NCI-H2196 treated with DMSO at 0.1 percent for 48 hours (cell line): ENCODE measurements at regions not wholly inside any gene's neighbourhood (a gene's known extent, or its start where the extent isn't known, plus 50 kb on each side); places are given as distances from the start of the nearest gene placed in this dataset.

ENCODE experiments used
- DNase-seq: peaks from one replicate; lab custom pipeline; 2025; ENCODE audit not compliant: unreplicated experiment; lab: John Stamatoyannopoulos, UW

DNA sequence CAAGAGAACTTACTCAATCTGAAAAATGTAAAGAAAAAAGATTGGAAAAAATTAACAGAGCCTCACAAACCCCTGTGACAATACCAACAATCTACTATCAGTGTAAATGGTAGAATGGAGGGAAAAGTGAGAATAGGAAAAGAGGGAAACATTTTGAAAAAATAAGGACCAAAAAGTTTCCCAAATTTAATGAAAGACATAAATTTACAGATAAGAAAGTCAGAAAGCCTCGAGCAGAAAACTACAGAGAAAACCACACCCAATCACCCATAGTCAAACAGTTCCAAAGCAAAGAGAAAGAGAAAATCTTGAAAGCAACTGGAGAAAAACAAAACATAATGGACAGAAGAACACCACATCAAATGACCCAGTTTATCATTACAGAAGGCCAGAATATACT is 142.7 kb upstream of the DIO3 start:
- DNase-seq: no peak

DNA sequence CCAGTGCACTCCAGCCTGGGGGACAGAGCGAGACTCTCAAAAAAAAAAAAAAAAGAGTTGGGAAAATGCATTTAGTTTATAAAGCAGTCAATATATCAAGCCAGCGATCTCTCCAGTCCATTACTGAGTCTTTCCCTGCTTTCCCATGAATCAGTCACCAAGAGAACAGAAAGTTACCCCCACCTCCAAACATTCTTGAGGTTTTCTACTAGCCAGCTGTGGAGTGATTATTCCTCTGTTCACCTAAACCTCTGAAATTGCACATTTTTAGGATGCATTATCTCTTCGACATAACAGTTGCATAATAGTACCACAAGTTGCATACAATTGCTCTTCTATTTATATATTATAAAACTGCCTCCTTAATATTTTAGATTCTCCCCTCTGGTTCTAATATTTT is 134.8 kb upstream of the DIO3 start:
- DNase-seq: no peak

GRCh38 chr14:101428409-101428808 is 132.9 kb upstream of the DIO3 start:
- DNase-seq: no peak

DNA sequence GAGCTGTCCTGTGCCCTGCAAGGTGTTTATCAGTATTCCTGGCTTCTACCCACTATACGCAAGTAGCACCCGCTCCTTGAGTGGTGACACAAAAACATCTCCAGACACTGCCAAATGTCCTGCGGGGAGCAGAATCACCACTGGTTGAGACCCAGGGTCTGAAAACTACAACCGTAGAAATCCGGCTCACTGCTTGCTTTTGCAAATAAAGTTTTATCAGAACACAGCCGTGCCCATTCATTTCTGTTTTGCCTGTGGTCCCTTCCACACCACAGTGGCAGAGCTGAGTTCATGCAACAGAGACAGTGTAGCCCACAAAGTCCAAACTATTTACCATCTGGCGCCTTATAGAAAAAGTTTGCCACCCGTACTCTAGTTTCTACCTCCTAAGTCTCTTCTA is 125.7 kb upstream of the DIO3 start:
- DNase-seq: no peak

GRCh38 chr14:101439023-101439422 is 122.3 kb upstream of the DIO3 start:
- no peak for DNase-seq

DNA sequence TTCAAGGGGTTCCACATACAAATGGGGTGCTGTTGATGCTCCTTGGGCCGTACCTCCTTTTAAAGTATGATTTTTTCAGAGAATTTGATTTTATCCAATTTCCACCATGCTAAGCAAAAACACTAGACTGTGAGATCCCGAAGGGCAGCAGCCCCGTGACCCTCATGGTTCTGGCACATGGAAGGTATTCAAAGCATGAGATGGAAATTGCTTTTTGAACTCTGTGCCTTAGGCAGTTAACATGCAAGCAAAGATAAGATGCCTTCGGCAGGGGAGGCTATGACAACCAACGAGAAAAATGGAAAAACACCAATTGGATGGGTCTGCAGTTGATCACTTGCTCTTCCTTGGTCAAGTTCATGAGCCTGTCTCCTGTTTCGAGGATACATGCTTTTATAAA is 120.8 kb upstream of the DIO3 start:
- no peak for DNase-seq

DNA sequence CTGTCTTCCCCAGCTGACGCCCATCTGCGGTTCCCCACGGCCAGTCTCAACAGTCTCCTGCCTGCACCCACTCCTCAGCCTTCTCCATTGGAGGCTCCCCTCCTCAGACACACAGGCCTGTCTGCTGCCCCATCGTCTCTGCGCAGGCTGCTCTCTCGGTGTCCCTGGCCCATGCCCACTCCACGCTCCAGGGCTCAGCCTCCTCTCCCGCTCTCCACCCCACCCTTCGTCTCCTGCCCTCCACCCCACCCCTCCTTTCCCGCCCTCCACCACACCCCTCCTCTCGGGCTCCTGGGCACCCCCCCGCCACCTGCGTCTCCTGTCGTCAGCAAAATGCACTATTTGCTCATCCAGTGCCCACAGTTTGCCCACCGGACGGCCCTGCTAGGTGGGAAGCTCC is 119.6 kb upstream of the DIO3 start:
- DNase-seq: no peak

- no peak for DNase-seq
Observed at GRCh38 chr14:101442451-101442850, 118.8 kb upstream of the DIO3 start.

DNA sequence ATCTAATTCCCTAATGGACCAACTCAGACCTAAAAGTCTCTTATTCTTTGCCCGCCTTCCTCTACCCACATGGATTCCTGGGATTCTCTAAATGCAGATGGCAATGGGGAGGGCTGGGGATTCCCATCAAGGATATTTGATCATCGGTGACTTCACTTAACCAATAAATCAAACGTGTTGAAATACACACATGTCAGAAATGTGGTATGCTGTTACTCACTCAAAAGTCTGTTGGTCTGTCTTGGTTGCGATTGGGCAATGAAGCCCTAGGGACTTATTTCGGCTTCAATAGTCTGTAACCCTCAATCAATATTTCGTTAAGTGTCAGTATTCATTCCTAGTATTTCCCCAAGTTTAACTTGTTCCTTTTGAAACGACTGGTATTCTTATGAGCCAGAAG is 117.2 kb upstream of the DIO3 start:
- DNase-seq: no peak

DNA sequence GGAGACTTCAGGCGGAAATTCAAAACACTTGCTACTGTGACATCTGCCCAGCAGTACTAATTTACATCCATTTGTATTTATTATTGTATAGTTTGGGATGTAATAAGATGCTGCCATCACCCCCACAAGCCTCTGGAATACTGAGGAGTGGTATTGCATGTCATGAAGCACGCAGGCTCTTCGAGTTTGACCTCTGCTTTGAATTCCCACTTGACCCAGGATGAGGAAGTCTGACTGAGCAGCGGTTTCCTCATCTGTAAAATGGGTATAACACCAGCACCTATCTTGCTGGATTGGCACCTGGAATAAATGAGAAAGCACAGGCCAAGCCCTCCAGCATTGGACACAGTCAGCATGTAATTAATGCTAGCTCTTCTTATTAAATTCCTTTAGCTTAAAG is 116.0 kb upstream of the DIO3 start:
- DNase-seq: no peak

DNA sequence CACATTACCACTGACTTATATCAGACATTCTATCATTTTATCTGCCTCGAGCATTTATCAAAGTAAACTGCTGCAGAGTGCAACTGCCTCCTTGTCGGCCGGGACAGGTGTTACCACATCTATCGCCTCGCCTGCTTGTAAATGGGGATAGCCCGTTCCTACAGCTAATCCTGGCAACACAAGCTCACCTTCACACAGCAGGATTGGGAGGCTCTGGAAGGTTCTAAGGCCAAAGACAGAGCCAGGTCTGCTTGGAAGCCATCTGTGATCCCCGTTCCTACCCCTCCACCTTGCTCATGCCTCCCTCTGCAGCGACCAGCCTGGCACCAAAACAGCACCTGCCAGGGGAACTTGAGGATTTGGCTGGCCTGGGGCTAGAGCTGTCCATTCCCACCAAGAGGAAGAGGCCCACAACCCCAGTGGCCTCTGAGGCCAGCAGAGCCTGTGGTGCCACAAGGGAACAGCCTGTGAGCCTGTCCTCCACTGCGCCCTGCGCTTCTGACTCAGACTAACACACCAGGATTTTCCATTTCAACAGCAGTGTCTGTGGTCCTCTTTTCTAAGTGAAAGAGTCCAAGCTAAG is 114.8 kb upstream of the DIO3 start:
- no peak for DNase-seq

DNA sequence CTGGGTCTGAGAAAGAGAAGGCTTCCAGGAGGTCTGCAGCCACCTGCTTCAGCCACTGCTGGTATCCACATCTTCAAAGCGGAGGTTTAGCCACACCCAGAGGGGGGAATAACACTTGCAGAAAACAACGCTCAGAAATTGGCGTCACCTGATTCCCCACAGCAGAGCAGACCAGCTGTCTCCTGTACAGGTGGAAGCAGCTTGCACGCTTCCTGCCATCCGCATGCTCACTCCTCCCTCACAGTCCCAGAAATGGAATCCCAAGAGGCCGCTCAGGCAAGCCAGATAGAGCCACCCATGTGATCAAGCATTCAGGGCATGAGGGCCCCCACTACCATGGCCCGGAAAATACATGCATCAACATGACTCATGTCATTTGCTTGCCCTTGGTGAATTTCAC is 112.2 kb upstream of the DIO3 start:
- no peak for DNase-seq

DNA sequence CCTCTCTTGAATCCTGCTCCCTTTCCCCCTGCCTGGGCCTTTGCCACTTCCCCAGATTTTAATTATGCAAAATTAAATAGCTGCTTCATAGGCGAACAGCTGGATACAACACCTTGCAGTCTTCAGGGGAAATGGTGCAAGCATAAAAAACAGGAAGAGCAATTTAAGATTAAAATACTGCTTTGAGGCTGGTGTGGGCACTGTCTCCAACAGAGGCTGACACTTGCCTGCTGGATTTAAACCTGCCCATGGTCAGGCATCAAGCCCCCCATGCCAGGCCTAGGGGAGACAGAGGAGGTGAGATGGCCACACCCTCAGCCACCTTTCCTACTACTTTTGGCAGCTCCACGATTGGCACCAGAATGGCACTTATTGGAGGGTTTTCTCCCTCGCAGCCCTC is 110.1 kb upstream of the DIO3 start:
- DNase-seq: no peak

DNA sequence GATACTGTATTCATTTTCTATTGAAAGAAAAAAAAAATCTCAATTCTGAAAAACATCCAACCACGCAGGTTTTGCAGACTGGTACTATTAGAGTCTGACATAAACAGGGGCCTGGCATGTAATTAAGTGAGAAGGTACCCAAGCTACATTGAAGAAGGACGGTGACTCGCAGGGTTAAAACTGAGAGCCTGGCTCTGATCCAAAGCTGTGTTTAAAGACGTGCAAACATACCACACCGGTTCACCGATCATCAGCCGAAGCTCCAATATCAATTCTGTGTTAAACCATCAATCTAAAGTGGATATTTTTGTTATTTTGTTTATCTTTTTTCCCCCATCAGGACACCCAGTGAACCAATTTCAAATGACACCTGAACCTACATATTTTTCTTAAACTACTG is 108.1 kb upstream of the DIO3 start:
- DNase-seq: no peak

GRCh38 chr14:101454229-101454628 is 107.1 kb upstream of the DIO3 start:
- no peak for DNase-seq

DNA sequence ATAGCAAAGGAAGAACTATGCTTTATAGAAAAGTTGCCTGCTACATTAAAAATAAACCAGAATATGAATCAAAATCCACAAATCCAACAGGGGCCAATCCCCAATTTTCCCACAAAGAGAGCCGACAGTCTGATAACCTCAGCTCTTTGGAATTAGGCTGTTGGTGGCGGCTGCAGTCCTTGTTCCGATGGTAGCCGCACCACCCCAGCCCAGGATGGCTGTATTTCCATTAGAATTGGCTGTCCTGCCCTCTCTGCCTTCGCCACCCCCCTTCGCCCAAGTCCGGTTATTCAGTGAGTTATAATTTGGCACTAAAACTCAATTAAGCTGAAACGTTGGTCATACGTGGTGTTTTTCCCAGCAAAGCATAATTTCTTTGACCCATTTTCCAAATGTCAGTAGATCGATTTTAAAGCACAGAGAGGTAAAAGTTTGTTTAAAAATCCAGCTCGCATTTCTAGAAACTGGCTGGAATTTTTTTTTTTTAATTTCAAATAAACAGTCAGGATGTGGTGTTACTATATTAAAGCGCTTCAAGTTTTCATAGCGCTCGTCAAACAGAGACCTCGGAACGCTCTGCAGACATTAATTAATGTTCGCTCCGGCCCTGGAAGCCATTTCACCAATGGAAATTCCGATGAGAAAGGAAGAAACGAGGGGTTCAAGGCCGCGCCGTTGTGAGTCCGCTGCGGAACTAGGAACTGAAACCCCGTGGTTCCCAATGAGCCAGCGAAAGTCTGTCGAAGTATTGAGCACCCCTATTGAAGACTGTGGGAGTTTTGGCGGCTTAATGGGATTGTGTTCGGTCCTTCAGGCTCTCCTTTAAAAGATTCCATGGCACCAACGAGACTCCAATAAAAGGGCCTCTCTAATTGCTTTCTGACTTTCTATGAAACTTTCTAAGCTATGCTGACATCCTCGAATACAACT is 104.8 kb upstream of the DIO3 start:
- no peak for DNase-seq

GRCh38 chr14:101457301-101457935 is 103.9 kb upstream of the DIO3 start:
- no peak for DNase-seq

- no peak for DNase-seq
Observed at GRCh38 chr14:101457936-101458740, 103.2 kb upstream of the DIO3 start.

DNA sequence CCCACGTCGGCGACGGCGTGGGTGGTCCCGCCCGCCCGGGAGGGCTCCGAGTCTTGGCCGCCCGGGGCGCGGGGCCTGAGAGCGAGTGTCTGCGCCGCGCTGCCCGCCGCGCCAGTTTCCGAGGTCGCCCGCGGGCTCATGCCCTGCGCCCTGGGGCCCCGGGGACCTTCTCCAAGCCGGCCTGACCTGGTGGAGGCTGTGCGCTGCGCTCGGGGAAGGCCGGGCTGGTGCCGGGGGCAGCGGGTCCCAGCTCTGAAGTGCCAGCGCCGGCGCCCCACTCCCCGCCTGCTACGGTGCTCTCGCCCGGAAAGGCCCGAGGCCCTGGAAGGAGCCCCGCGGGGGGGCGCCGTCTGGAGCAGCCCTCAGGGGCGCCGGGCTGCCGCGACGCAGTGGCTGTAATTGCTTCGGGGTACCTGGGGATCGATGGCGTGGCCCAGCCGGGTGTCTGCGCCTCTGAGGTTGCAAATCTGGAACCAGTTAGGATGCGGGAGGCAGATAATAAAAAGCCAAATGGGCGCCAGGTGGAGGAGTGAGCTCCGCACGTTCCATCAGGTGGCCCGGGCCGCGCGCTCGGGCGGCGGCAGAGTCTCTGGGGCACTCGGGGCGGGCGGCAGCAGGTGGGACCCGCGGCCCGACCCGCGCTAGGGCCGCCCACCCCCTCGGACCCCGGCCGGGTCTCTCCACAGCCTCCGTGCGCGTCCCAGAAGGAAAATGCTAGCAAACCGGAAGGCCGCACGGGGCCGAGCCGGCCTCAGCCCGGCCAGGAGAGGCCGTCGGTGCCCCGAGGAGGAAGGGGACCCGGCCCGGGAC is 102.3 kb upstream of the DIO3 start:
- no peak for DNase-seq

DNA sequence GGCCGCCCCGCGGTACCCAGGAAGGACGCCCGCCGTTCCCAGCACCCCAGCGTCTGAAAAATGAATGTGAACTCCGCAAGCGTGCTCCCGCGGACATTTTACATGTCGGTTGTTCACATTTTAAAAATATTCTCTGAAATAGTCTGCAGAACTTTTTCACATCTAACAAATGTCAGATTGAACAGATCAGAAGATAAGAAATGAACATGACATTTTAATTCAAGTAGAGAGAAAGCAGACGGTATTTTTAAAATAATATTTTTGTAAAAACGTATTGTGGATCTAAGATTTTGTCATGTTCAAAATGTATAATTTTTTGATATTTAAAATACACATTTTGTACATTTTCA is 101.8 kb upstream of the DIO3 start:
- no peak for DNase-seq

- no peak for DNase-seq
Observed at GRCh38 chr14:101460521-101460920, 100.8 kb upstream of the DIO3 start.
